ENCODE measurements at regions not wholly inside any gene's neighbourhood (a gene's known extent, or its start where the extent isn't known, plus 50 kb on each side); places are given as distances from the start of the nearest gene placed in this dataset.

GRCh38 chr1:212181015-212181882 lies 104.0 kb upstream of the PPP2R5A start:
- H3K27ac ChIP-seq: no peak overlapping the region
- TF ChIP-seq, protein P1, sequence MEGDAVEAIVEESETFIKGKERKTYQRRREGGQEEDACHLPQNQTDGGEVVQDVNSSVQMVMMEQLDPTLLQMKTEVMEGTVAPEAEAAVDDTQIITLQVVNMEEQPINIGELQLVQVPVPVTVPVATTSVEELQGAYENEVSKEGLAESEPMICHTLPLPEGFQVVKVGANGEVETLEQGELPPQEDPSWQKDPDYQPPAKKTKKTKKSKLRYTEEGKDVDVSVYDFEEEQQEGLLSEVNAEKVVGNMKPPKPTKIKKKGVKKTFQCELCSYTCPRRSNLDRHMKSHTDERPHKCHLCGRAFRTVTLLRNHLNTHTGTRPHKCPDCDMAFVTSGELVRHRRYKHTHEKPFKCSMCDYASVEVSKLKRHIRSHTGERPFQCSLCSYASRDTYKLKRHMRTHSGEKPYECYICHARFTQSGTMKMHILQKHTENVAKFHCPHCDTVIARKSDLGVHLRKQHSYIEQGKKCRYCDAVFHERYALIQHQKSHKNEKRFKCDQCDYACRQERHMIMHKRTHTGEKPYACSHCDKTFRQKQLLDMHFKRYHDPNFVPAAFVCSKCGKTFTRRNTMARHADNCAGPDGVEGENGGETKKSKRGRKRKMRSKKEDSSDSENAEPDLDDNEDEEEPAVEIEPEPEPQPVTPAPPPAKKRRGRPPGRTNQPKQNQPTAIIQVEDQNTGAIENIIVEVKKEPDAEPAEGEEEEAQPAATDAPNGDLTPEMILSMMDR (conservative IDR thresholded peaks at IDR 0.05): no peak
- no peak for TF ChIP-seq ZFX (IDR thresholded peaks at IDR 0.05)

- TF ChIP-seq ZFX (IDR thresholded peaks at IDR 0.05): no peak
- TF ChIP-seq, protein P1 (conservative IDR thresholded peaks at IDR 0.05): no peak
These were observed 103.0 kb upstream of the PPP2R5A start for GRCh38 chr1:212182171-212182570.

DNA sequence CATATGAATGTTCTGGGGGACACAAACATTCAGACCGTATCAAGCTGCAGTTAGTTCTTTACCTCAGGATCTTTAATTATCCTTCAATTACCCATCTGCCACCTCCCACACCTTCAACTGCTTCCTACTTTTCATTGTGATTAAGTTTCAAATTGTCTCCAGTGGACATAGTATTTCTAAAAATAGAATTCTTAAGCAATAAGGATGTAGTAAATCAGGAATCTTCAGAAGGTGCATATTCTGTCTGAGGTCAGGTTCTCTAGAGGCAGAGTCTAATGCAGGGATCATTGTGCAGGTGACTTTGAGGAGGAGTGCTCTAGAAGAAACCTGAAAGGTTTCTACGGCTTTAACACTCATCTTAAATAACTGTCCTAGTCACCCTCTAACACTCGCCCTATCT lies 102.6 kb upstream of the PPP2R5A start:
- H3K27ac ChIP-seq: no peak overlapping the region
- no peak for TF ChIP-seq ZFX (IDR thresholded peaks at IDR 0.05)
- TF ChIP-seq, protein P1 (conservative IDR thresholded peaks at IDR 0.05): no peak

More at GRCh38 chr1:212182171-212182570, 103.0 kb upstream of the PPP2R5A start:
- no peak overlapping the region for H3K27ac ChIP-seq

DNA sequence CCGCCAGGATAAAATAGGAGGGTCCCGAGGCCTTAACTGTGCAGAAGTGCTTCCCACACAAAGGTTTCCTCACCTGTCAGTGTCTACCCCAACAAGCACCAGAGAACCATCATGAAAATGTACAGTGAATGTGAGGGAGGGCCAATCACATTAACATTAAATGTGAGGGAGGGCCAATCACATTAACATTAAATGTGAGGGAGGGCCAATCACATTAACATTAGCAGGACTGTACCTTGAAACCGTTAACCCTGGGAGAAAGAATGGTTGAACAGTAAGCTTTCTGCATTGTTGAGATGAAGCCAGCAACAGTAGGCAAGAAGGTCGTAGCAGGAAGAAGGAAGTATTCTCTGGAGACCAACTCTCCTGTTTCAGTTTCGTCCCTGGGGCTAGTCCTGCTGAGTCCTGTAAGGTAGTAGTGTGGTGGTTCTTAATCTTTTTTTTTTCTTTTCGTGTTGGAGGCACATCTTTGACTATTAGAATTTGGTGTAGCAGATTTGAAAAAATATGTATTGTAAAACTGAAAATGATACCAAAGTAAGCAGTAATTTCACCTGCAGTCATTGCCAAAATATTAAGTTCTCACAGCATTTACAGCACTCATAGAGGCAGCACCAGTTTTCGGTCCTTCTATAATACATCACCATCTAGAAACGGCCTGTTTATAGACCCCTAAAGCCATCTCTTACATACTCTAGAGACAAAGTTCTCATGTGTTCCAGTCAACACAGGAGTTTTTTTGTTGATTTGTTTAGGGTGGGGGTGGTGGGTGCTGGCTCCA lies 98.6 kb upstream of the PPP2R5A start:
- H3K27ac ChIP-seq: no peak overlapping the region
- TF ChIP-seq, protein P1 (conservative IDR thresholded peaks at IDR 0.05): no peak
- no peak for TF ChIP-seq ZFX (IDR thresholded peaks at IDR 0.05)

DNA sequence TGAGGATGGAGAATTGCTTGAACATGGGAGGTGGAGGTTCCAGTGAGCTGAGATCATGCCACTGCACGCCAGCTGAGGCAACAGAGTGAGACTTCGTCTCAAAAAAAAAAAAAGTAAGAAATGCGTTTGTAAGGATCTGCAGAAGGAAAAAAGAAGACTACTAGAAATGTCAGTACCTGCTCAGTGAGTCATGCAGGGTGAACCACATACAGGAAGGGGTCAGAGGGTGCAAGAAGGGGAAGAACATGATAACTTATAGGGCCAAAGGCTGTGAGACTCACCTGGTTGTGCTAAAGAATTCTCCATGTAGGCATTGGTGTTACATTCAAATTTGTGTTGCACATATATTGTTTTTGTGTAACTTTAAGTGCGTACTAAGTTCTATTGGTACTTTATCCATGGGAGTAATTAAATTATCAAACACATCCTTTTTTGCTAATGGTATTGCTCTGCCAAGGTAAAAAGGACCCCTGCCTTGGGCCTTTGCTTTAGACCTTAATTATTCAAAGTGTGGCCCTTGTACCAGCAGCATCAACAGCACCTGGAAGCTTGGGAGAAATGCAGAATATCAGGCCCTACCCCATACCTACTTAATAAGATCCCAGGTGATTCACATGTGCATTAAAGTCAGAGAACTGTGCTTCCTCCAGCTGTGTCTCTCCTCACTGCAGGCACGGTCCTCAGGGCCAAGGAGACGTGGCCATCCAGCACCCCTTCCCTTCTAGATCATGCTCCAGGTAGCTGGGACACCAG lies 96.4 kb upstream of the PPP2R5A start:
- TF ChIP-seq ZFX (IDR thresholded peaks at IDR 0.05): no peak
- TF ChIP-seq, protein P1 (conservative IDR thresholded peaks at IDR 0.05): no peak

GRCh38 chr1:212189352-212189738 lies 95.9 kb upstream of the PPP2R5A start:
- no peak for TF ChIP-seq ZFX (IDR thresholded peaks at IDR 0.05)
- TF ChIP-seq, protein P1 (conservative IDR thresholded peaks at IDR 0.05): no peak
- H3K27ac ChIP-seq: no peak overlapping the region

More for the DNA sequence above, 96.4 kb upstream of the PPP2R5A start:
- no peak overlapping the region for H3K27ac ChIP-seq

Data from C4-2B (cell line).